IgD-negative memory B cell (primary cell): ENCODE measurements at regions not wholly inside any gene's neighbourhood (a gene's known extent, or its start where the extent isn't known, plus 50 kb on each side); places are given as distances from the start of the nearest gene placed in this dataset.
A peak's percentile ranks its signal among the peaks of the same experiment; 100 is the strongest.

Experiments
- H3K27ac Mint-ChIP-seq, 3 donors: one replicate each; pipeline ENCODE4 v1.8.0; 2020 to 2022; ENCODE audit warnings: mild to moderate bottlenecking in 3 of 3, mixed read lengths in 3 of 3, moderate library complexity in 1 of 3
- H3K27me3 Mint-ChIP-seq: one replicate; pipeline ENCODE4 v1.8.0; 2021; ENCODE audit warnings: mixed read lengths
- H3K36me3 Mint-ChIP-seq: one replicate; pipeline ENCODE4 v1.8.0; 2020; ENCODE audit warnings: mild to moderate bottlenecking, mixed read lengths
- H3K4me1 Mint-ChIP-seq, 3 donors: one replicate each; pipeline ENCODE4 v1.8.0; 2020 to 2022; ENCODE audit warnings: mixed read lengths in 3 of 3, mild to moderate bottlenecking in 1 of 3
- H3K4me3 Mint-ChIP-seq, 4 donors: one replicate each; pipeline ENCODE4 v1.8.0; 2020 to 2022; ENCODE audit warnings: mild to moderate bottlenecking in 4 of 4, mixed read lengths in 4 of 4, moderate library complexity in 3 of 4
- H3K9me3 Mint-ChIP-seq, 3 donors: one replicate each; pipeline ENCODE4 v1.8.0; 2020 to 2021; ENCODE audit warnings: mixed read lengths in 3 of 3, mild to moderate bottlenecking in 1 of 3

DNA sequence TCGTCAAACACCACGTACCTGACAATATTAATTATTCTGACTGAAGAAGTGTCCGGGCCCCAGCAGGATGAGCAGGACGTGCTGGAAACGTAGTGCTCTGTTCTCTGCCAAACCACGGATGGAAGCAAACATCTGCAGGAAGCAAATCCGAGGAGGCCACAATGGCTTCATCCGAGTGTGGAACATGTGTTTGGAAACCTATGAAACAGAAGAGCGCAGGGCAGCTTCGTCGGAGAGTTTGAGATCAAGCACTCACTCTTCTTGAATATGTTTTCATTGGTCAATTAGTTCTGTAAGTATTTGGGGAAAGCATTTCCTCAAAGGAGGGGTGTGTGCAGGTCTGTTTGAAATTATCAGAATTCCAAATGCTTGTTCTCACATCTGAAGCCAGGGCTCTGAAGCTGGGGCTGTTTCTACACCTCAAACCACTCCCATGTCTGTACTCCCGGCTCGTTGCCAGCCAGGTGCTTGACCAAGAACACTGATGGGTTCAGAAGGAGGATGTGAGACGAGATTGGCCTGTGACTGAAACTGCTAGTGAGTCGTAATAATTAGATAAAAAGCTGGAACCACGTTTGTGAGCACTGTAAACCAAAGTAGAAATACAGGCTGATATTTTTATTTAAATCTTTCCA lies 356.6 kb upstream of the SALL3 start:
- no peaks in the 10 kb centered on the region for H3K9me3 Mint-ChIP-seq
- no peaks in the 10 kb centered on the region for H3K36me3 Mint-ChIP-seq
- peaks cover 3% of the 10 kb centered on the region for H3K27me3 Mint-ChIP-seq

DNA sequence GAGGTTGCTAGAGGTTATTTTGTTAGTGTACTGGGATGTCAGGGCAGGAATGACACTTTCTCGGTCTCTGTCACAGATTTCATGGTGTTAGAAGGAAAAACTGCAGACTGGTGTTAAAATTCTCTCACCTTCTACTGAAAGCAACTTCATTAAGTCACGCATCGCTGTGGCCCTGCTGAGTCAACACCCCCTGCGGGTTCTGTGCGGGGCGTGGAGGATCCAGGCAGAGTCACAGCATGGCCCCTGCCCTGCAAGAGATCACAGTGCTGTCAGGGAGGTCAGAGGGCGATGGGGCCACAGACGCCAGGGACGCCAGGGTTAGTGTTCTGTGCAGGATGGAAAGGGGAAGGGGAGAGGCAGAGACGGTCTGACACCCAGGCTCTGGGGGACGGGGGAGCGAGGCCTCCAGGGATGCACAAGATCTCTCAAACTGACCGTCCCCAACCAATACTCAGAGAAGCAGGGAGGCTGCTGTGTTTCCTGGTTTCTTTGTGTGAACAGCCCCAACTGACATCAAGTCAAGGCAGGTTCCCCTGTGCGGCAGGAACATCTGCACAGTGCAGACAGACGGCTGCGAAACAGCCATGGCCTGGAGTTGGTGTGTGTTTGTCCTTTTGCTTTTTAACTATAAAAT lies 354.9 kb upstream of the SALL3 start:
- H3K36me3 Mint-ChIP-seq = no peaks in the 10 kb centered on the region
- H3K27ac Mint-ChIP-seq = no peak overlapping the region

More for the DNA sequence above, 356.6 kb upstream of the SALL3 start:
- H3K4me1 Mint-ChIP-seq = peaks cover 6 to 7% (median 6%) of the 10 kb centered on the region in 3 donors
- H3K4me3 Mint-ChIP-seq = no peak overlapping the region
- H3K27ac Mint-ChIP-seq = peak overlapping the region in 1 of 3 donors; percentile 54

DNA sequence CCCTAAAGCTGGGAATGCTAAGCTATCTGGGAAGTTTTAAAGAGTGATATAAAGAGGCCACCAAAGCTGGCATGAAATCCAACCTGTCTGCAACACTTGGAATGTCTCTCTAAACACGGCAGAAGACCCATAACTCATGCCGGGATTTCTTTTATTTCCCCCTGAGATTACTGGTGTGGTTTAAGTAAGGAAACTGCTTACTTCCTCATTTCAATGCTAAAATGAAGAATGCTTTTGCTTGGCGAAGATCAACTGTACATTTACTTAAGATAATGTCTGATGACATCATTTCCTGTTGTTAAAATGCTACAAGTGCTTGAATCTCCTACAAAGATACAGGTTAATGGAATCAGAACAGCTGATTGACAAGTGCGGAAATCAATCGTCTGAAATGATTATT lies 353.8 kb upstream of the SALL3 start:
- H3K36me3 Mint-ChIP-seq = no peaks in the 10 kb centered on the region
- peaks cover 1 to 7% (median 2%) of the 10 kb centered on the region in 3 donors for H3K9me3 Mint-ChIP-seq
- H3K4me1 Mint-ChIP-seq = peaks cover 6 to 9% (median 6%) of the 10 kb centered on the region in 3 donors
- peak overlapping the region in 2 of 4 donors; percentile 33 to 65 for H3K4me3 Mint-ChIP-seq
- no peak overlapping the region for H3K27ac Mint-ChIP-seq
- H3K27me3 Mint-ChIP-seq = peaks cover 1% of the 10 kb centered on the region

More for the DNA sequence above, 354.9 kb upstream of the SALL3 start:
- H3K4me3 Mint-ChIP-seq = no peak overlapping the region
- peaks cover 6 to 9% (median 6%) of the 10 kb centered on the region in 3 donors for H3K4me1 Mint-ChIP-seq
- H3K27me3 Mint-ChIP-seq = peaks cover 1% of the 10 kb centered on the region
- peaks cover 0 to 2% (median 0%) of the 10 kb centered on the region in 3 donors for H3K9me3 Mint-ChIP-seq

DNA sequence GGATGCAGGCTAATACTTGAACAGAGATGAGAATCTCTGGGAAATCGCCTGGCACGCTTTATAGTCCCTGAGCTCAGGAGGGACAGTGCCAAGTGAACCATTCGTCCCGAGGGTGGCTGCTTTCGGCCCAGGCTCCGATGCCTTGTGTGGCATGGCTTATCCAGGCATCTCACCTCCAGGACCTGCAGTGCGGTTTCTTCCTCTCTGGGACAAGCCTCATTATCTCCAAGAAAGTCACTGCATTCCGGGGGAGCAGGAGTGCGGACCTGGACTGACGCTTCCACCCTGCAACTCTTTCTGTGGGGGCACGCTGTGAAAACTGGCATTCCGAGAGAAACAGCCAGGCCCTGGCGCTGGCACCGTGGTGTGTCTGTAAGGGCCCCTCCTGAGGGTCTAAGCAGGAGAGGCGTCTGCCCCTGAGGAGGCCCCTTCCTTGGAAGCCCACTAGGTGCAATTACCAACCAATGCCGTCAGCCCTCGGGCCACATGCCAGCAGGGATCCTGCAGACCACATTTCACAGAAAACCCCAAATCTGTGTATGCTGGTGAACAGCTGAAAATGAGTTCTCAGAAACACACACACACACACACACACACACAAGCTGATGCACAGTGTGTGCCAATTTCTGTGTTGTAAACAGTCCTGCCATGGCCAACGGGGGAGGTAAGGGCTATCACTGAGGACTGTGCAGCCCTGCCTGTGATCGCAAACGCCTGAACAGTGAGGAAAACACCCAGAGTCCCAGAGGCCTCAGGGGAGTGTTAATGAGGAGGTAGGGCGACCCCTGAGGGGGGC lies 351.9 kb upstream of the SALL3 start:
- Mint-ChIP-seq H3K9me3 (peaks cover 2 to 15% (median 6%) of the 10 kb centered on the region in 3 donors), H3K4me1 (peaks cover 6 to 9% (median 6%) of the 10 kb centered on the region in 3 donors), H3K4me3 (no peak overlapping the region), H3K27me3 (peaks cover 1% of the 10 kb centered on the region), H3K36me3 (no peaks in the 10 kb centered on the region), H3K27ac (peak overlapping the region in 1 of 3 donors; percentile 27)

DNA sequence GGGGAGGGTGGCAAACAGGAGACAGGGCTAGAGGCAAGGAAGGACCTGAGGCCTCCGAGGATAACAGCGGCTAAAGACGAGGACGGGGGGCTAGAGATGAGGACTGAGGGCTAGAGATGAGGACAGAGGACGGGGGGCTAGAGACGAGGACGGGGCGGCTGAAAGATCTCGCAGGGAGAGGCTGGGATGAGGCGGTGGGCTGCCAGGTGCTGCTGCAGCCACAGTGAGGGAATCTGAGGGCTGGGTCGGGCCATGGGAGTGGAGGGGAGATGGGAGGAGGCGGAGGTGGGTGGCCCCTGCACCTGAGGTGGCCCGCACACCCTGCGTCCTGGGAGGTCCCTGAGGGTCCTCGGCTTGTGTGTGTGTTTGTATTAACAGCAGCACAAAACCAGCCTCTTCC lies 350.2 kb upstream of the SALL3 start:
- Mint-ChIP-seq H3K27me3 (no peaks in the 10 kb centered on the region), H3K4me3 (peak overlapping the region in 1 of 4 donors; percentile 60)

DNA sequence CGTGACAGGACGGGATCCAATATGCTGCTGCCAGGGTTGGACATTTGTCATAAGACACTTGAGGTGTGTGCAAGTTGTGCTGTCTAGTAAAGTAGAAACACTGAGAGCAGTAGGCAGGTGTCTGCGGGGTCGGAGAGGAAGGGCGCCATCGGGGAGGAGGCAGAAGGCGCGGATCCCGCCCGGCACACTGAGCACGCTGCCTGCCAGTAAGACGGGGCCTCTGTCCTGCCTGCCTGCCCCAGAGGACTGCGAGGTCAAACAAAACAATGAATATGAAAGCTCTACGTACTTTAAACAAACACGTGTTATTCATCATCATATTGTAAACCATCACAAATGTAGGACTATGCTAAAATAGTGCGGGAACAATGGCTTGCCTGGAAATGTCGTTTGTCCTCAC lies 349.3 kb upstream of the SALL3 start:
- Mint-ChIP-seq H3K27me3 (no peaks in the 10 kb centered on the region), H3K36me3 (no peaks in the 10 kb centered on the region), H3K4me1 (peaks cover 4 to 7% (median 6%) of the 10 kb centered on the region in 3 donors), H3K9me3 (peaks cover 2 to 15% (median 6%) of the 10 kb centered on the region in 3 donors), H3K4me3 (no peak overlapping the region), H3K27ac (no peak overlapping the region)

More for the DNA sequence above, 350.2 kb upstream of the SALL3 start:
- Mint-ChIP-seq H3K27ac (no peak overlapping the region), H3K9me3 (peaks cover 2 to 15% (median 6%) of the 10 kb centered on the region in 3 donors), H3K36me3 (no peaks in the 10 kb centered on the region), H3K4me1 (peaks cover 6 to 9% (median 6%) of the 10 kb centered on the region in 3 donors)

DNA sequence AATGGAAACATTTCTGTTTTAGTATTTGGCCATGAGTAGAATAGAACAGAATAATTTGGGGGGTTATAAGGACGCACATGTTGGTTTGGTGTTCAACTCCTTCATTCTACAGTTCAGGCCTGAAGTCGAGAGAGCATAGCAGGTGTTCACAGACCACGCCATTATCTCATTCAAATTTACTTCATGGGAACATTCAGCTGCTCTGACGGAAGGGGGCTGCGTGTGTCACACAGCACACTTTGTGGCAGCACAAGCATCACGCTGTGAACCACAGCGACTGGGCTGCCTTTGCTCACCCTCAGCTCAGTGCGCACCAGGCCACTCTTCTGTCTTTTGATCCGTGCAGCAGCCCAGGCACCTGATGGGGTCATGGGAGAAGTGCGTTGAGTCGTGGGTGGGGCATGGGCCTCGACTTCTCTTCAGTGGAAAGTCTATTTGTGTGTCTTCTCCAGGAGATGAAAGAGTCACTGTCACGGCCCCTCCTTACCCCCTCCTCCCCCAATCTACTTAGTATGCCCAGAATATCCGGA lies 348.6 kb upstream of the SALL3 start:
- Mint-ChIP-seq H3K4me3 (no peak overlapping the region), H3K27me3 (no peaks in the 10 kb centered on the region), H3K9me3 (peaks cover 2 to 15% (median 6%) of the 10 kb centered on the region in 3 donors), H3K36me3 (peaks cover 2% of the 10 kb centered on the region), H3K4me1 (peaks cover 1 to 5% (median 3%) of the 10 kb centered on the region in 3 donors), H3K27ac (no peak overlapping the region)

DNA sequence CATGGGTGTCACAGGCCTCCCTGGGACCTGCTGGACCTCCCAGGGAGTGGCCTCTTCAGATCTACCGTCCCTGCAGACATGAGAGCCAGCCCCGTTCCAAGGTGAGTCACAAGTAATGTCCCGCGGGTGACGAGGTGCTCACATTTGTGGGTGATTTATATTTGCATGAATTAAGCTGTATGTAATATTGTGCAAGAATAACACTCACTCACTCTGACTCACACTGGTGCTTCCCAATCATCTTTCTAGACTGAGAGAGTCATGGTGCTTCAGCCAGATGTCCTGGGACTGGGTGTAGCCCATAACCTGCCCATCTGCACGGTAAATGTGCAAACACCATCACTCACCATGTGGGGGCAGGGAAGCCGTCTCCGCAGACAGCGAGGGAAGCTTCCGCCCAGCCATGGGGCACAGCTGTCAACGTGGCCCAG lies 347.5 kb upstream of the SALL3 start:
- Mint-ChIP-seq H3K4me1 (peaks cover 0 to 8% (median 4%) of the 10 kb centered on the region in 3 donors), H3K9me3 (peaks cover 5 to 15% (median 6%) of the 10 kb centered on the region in 3 donors), H3K27me3 (no peaks in the 10 kb centered on the region), H3K36me3 (peaks cover 2% of the 10 kb centered on the region), H3K4me3 (no peak overlapping the region), H3K27ac (no peak overlapping the region)

DNA sequence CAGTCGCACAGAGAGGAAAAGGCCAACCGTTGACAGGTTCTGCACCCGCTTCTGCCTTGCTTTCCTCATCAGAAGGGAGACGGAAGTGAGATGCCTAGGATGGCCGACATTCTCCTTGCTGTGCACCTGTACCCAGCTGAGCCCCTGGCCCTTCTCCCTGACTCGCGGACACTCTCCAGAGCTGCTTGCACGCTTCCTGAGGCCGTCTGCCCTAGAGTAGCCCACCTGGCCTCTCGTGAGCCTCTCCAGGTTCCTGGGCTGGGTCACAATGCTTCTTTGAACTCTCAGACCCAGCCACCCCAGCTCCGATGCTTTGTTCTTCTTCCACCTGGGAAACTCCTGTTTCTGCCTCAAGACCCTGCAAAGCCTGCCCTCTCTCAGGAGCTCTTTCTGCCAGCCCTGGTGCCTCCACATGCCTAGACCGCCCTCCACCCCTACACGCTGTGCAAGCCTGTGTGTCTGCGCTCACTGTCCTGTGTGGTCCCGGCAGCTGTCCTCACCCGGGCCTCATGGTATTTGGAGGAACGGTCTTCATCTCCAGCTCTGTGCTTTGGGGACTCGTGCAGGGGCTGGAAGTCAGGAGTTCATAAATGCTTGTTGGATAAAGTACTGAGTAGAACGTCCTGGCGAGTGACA lies 345.4 kb upstream of the SALL3 start:
- no peaks in the 10 kb centered on the region for H3K27me3 Mint-ChIP-seq
- H3K9me3 Mint-ChIP-seq = peaks cover 4 to 15% (median 5%) of the 10 kb centered on the region in 3 donors
- H3K36me3 Mint-ChIP-seq = peaks cover 2% of the 10 kb centered on the region
- no peak overlapping the region for H3K4me3 Mint-ChIP-seq
- H3K4me1 Mint-ChIP-seq = peaks cover 0 to 5% (median 4%) of the 10 kb centered on the region in 3 donors
- no peak overlapping the region for H3K27ac Mint-ChIP-seq

DNA sequence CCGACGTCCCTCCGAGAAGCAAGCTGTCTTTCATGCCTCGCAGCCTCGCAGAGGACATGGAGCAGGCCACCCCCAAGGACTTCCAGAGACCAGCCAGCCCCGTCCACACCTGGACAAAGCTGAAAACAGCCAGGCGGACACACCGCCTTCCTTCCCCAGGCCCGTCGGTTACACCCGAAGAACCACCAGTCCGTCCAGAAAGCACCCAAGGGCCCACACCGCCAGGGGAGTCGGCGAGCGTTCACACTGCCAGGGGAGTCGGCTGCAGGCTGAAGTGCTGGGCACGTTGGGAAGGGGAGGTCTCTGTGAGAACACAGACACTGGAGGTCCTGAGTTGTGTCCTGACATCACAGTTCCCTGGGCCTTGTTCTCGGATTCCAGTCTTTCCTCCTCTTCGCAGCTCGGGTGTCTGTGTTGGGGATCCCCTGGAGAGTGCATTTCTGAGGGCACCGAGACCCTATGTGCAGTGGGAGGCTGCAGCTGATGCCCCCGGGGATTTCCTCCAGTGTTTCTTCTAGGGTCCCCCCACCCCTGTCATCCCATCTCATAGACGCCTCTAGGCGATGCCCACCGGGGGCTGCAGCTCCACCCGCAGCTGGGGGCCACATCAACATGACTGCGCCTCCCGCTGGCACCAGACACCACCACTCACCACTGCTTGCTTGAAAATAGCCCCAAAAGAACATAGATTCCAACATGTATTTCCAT lies 344.4 kb upstream of the SALL3 start:
- peaks cover 4 to 14% (median 5%) of the 10 kb centered on the region in 3 donors for H3K9me3 Mint-ChIP-seq
- H3K4me3 Mint-ChIP-seq = no peak overlapping the region
- peaks cover 0 to 5% (median 4%) of the 10 kb centered on the region in 3 donors for H3K4me1 Mint-ChIP-seq
- H3K27me3 Mint-ChIP-seq = no peaks in the 10 kb centered on the region
- H3K36me3 Mint-ChIP-seq = peaks cover 2% of the 10 kb centered on the region
- no peak overlapping the region for H3K27ac Mint-ChIP-seq

DNA sequence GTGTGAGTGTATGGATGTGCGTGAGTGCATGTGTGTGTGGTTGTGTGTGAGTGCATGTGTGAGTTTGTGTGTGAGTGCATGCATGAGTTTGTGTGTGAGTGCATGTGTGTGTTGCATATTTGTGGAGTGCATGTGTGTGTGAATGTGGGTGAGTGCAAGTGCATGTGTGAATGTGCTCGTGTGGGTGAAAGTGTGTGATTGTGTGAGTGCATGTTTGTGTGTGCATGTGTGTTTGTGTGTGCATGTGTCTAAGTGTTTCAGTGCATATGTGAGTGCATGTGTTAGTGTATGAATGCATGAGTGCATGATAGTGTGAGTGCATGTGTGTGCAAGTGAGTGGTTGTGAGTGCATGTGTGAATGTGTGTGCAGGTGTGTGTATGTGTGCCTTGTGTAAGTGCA lies 343.4 kb upstream of the SALL3 start:
- Mint-ChIP-seq H3K4me3 (peak overlapping the region in 1 of 4 donors; percentile 6), H3K27me3 (no peaks in the 10 kb centered on the region), H3K27ac (no peak overlapping the region), H3K9me3 (peaks cover 2 to 6% (median 3%) of the 10 kb centered on the region in 3 donors), H3K4me1 (peaks cover 0 to 5% (median 4%) of the 10 kb centered on the region in 3 donors), H3K36me3 (peaks cover 2% of the 10 kb centered on the region)

DNA sequence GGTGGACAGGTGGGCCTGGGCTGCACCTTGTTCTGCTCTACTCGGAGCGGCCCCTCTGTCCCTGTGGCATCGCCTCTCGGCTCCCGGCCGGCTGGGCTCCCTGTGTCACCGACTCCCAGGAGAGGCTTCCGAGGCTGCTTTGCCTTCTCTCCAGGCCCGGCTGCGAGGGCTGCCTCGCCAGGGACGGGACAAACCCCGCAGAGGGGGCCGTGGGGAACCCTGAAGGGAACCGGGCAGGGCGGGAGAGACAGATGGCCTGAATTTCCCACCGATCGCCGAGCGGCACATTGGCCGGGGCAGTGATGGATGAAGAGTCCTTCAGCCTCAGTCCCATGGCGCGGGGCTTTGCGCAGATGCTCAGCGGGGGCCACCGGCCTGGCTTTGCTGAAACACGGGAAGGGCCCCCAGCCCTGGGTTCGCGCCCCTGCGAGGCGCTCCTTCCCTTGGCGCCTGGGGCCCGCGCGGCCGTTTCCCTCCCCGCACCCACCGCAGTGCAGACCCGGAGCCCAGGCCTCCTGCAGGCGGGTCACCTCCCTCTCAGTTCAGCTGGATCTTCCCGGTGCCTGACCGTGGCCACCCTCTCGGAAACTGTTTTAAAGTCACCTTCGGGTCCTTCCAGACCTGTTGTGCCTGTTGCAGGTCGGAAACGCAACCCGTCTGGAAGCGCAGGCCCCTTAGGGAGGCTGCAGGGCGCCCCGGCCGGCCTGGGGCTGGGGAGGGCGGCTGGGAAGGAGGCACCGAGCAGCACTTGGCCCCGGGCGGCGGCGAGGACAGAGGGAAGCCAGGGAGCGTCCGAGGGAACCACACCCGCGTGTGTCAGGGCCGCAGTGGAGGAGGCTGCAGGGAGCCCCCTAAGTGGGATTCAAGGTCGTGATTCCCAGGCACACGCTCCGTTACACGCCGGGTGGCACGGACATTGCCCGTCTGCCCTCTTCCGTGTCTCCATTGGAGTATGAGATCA lies 341.9 kb upstream of the SALL3 start:
- Mint-ChIP-seq H3K27ac (no peak overlapping the region), H3K9me3 (peaks cover 0 to 2% (median 0%) of the 10 kb centered on the region in 3 donors), H3K4me3 (no peak overlapping the region), H3K27me3 (no peaks in the 10 kb centered on the region), H3K4me1 (peaks cover 0 to 5% (median 4%) of the 10 kb centered on the region in 3 donors), H3K36me3 (peaks cover 2% of the 10 kb centered on the region)
